Adrenal gland (tissue), 9 donors: ENCODE measurements at regions not wholly inside any gene's neighbourhood (a gene's known extent, or its start where the extent isn't known, plus 50 kb on each side); places are given as distances from the start of the nearest gene placed in this dataset.

Experiments
- DNase-seq, 7 donors: peaks; one replicate each; pipeline ENCODE4 v3.0.0-alpha.2; 2019 to 2020
- H3K27ac ChIP-seq, 5 donors: fragments of 200-600 bp; sonication (generic) in 4 of 5; 1 replicate in 3 of 5; 2 replicates in 2 of 5; pipeline versions ENCODE4 v1.5.1 to v1.8.0; 2016 to 2020; ENCODE audit warnings: mild to moderate bottlenecking in 1 of 5
- H3K27me3 ChIP-seq: fragments of 200-600 bp; 2 replicates; pipeline ENCODE4 v1.8.0; 2021
- H3K36me3 ChIP-seq, 2 donors: fragments of 200-600 bp; replicated peaks in 1 of 2; 1 replicate in 1 of 2; 2 replicates in 1 of 2; pipeline versions ENCODE4 v1.5.1 to v1.8.0; 2018 to 2022
- H3K4me1 ChIP-seq, 2 donors: fragments of 200-600 bp; replicated peaks in 1 of 2; 1 replicate in 1 of 2; 2 replicates in 1 of 2; pipeline versions ENCODE4 v1.5.1 to v1.8.0; 2018 to 2021
- H3K4me3 ChIP-seq, 4 donors: fragments of 200-600 bp; sonication (generic) in 3 of 4; one replicate each; pipeline ENCODE4 v1.5.1; 2016 to 2018
- H3K9me3 ChIP-seq, 3 donors: fragments of 200-600 bp; sonication (generic) in 1 of 3; replicated peaks in 1 of 3; 1 replicate in 2 of 3; 2 replicates in 1 of 3; pipeline versions ENCODE4 v1.5.1 to v1.8.0; 2016 to 2021
- POLR2A ChIP-seq, 2 donors: fragments of 450-650 bp; IDR thresholded peaks; one replicate each; pipeline ENCODE4 v1.6.1; 2017; ENCODE audit warnings: antibody characterized with exemption in 2 of 2, mild to moderate bottlenecking in 2 of 2, moderate library complexity in 1 of 2
- WGBS, 4 donors: extraction: QIAGEN DNeasy Blood & Tissue Kit in 2 of 4; methylation state at CpG; one replicate each; pipeline versions ENCODE4 v1.1.5 to v1.1.7; 2013 to 2017; 5-methylcytosine and 5-hydroxymethylcytosine counted together
- intact Hi-C, 2 donors: fragments of 100-400 bp; cut with DNase I; formaldehyde crosslinking; loops; one replicate each; pipeline versions ENCODE4 v1.14.1 to v1.15.0; 2022 to 2023
- TF ChIP-seq, protein P1 (sequence below), 6 experiments: fragments of 450-650 bp in 4 of 6; fragments of 200-600 bp in 2 of 6; sonication (generic) in 1 of 6; IDR thresholded peaks; 1 replicate in 5 of 6; 2 replicates in 1 of 6; pipeline versions ENCODE4 v1.5.1 to v1.8.0; 2016 to 2021; ENCODE audit warnings: antibody characterized with exemption in 6 of 6, mild to moderate bottlenecking in 2 of 6, moderate library complexity in 1 of 6
- donor health status: healthy with polysubstance abuse.
- donor health status: Bipolar disorder and iron deficiency.
- donor health status: DM: yes; HTN: yes; CAD: no.
- donor health status: DM: no; HTN: no; CAD: no.
- donor health status: DM: no; HTN: no; CAD: no.

DNA sequence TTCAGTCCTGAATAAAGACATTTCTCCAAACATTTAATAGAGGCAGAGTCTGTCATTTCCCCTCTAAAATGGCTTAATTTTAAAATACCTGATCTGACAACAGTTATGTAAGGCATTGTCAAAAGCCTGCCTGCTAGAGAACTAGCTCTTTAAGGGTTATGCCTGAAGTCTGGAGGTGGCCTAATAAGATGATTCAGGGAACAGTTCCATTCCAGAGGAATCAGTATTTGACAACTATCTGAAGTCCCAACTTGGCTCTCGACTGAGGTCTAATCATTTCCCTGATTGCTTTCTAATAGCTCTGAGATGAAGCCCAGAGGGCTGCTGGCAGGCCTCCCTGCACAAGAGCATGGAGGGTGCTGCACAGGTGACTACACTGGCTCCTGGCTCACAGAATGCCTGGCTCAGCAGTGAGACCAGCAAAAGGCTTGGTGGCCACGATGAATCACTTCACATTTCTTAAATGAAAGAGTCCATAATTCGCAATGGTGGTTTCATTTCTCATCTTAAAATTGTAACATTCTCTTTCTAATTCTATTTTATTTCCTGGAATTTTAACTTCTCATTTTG, 509.6 kb upstream of the POM121L12 start:
- Histone ChIP-seq H3K27me3 (no peaks in the 10 kb centered on the region), H3K9me3 (no peaks in the 10 kb centered on the region), H3K36me3 (no peaks in the 10 kb centered on the region), H3K27ac (no peak overlapping the region), H3K4me1 (no peaks in the 10 kb centered on the region), H3K4me3 (no peak overlapping the region)
- intact Hi-C loops = no loop called here
- 59 to 81% (median 78%) methylated on average over 3 of the region's 3 CpGs for WGBS, 4 donors
- TF ChIP-seq, protein P1, sequence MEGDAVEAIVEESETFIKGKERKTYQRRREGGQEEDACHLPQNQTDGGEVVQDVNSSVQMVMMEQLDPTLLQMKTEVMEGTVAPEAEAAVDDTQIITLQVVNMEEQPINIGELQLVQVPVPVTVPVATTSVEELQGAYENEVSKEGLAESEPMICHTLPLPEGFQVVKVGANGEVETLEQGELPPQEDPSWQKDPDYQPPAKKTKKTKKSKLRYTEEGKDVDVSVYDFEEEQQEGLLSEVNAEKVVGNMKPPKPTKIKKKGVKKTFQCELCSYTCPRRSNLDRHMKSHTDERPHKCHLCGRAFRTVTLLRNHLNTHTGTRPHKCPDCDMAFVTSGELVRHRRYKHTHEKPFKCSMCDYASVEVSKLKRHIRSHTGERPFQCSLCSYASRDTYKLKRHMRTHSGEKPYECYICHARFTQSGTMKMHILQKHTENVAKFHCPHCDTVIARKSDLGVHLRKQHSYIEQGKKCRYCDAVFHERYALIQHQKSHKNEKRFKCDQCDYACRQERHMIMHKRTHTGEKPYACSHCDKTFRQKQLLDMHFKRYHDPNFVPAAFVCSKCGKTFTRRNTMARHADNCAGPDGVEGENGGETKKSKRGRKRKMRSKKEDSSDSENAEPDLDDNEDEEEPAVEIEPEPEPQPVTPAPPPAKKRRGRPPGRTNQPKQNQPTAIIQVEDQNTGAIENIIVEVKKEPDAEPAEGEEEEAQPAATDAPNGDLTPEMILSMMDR (IDR thresholded peaks at IDR 0.05) = no peak
- no peak for TF ChIP-seq POLR2A (IDR thresholded peaks at IDR 0.05)
- DNase-seq = no peak

- Histone ChIP-seq H3K36me3 (no peaks in the 10 kb centered on the region), H3K4me3 (no peak overlapping the region), H3K9me3 (peaks cover 0 to 6% (median 0%) of the 10 kb centered on the region in 3 donors), H3K27me3 (no peaks in the 10 kb centered on the region), H3K27ac (no peak overlapping the region), H3K4me1 (no peaks in the 10 kb centered on the region)
- TF ChIP-seq, protein P1 (IDR thresholded peaks at IDR 0.05) = no peak
- TF ChIP-seq POLR2A (IDR thresholded peaks at IDR 0.05) = no peak
- intact Hi-C loops = no loop called here
- no peak for DNase-seq
- 85 to 100% (median 90%) methylated on average over 1 of the region's 1 CpG for WGBS, 4 donors
Measured at GRCh38 chr7:52518869-52519268, 516.6 kb upstream of the POM121L12 start.

- Histone ChIP-seq H3K36me3 (no peaks in the 10 kb centered on the region), H3K4me1 (no peaks in the 10 kb centered on the region), H3K27ac (no peak overlapping the region), H3K9me3 (peaks cover 0 to 6% (median 0%) of the 10 kb centered on the region in 3 donors), H3K4me3 (no peak overlapping the region), H3K27me3 (no peaks in the 10 kb centered on the region)
- intact Hi-C loops = no loop called here
- no peak for DNase-seq
- 53 to 72% (median 61%) methylated on average over 2 of the region's 2 CpGs for WGBS, 4 donors
- TF ChIP-seq POLR2A (IDR thresholded peaks at IDR 0.05) = no peak
- TF ChIP-seq, protein P1 (IDR thresholded peaks at IDR 0.05) = no peak
Measured at GRCh38 chr7:52512656-52513055, 522.8 kb upstream of the POM121L12 start.

- Histone ChIP-seq H3K9me3 (no peaks in the 10 kb centered on the region), H3K36me3 (no peaks in the 10 kb centered on the region), H3K4me1 (no peaks in the 10 kb centered on the region), H3K27me3 (no peaks in the 10 kb centered on the region), H3K4me3 (no peak overlapping the region), H3K27ac (no peak overlapping the region)
- WGBS, 4 donors = 53 to 68% (median 58%) methylated on average over 7 of the region's 7 CpGs
- DNase-seq = no peak
- TF ChIP-seq, protein P1 (IDR thresholded peaks at IDR 0.05) = no peak
- TF ChIP-seq POLR2A (IDR thresholded peaks at IDR 0.05) = no peak
- intact Hi-C loops = no loop called here
Measured at GRCh38 chr7:52507546-52508255, 527.7 kb upstream of the POM121L12 start.
